Astrocyte of the cerebellum (primary cell): ENCODE measurements at regions not wholly inside any gene's neighbourhood (a gene's known extent, or its start where the extent isn't known, plus 50 kb on each side); places are given as distances from the start of the nearest gene placed in this dataset.
"Not testable (repeated sequence)": the region's sequence is repeated elsewhere in the genome, so short reads cannot be mapped to it uniquely, and the experiment has no call there.

Experiments
- DNase-seq: peaks from one replicate; pipeline ENCODE4 v3.0.0-alpha.2; 2011; ENCODE audit warnings: low read depth
- H3K4me3 ChIP-seq: 2 replicates; pipeline ENCODE4 v1.5.1; 2011; ENCODE audit warnings: mild to moderate bottlenecking, low read depth, low read length, moderate library complexity
- CTCF ChIP-seq: IDR thresholded peaks from 2 replicates; pipeline ENCODE4 v1.5.1; 2012; ENCODE audit warnings: low read length, low read depth, moderate library complexity, mild to moderate bottlenecking; ENCODE audit errors: missing control alignments
- in situ Hi-C: cut with HindIII; loops from 2 replicates; pipeline ENCODE4 v1.10.0; 2017; ENCODE audit warnings: low sequenced_read_pairs

- no peak for DNase-seq
- H3K4me3 ChIP-seq: no peak overlapping the region
- no peak for TF ChIP-seq CTCF
- in situ Hi-C loops: no loop called here
Observed at GRCh38 chr3:151538456-151539393, 77.9 kb upstream of the IGSF10 start.

- in situ Hi-C loops: no loop called here
- no peak for TF ChIP-seq CTCF
Observed at GRCh38 chr3:151537726-151538125, 76.9 kb upstream of the IGSF10 start.

GRCh38 chr3:151526757-151527156, 65.9 kb upstream of the IGSF10 start:
- no peak overlapping the region for H3K4me3 ChIP-seq
- in situ Hi-C loops: no loop called here
- no peak for DNase-seq
- no peak for TF ChIP-seq CTCF

More at GRCh38 chr3:151537726-151538125, 76.9 kb upstream of the IGSF10 start:
- no peak overlapping the region for H3K4me3 ChIP-seq
- peak; percentile 23 for DNase-seq

- in situ Hi-C loops: no loop called here
- TF ChIP-seq CTCF: no peak
- no peak overlapping the region for H3K4me3 ChIP-seq
- DNase-seq: no peak
Observed at GRCh38 chr3:151520105-151520504, 59.2 kb upstream of the IGSF10 start.

GRCh38 chr3:151511433-151511832, 50.6 kb upstream of the IGSF10 start:
- H3K4me3 ChIP-seq, in situ Hi-C loops, DNase-seq: not testable (repeated sequence)
